SK-N-SH (cell line): ENCODE measurements at regions not wholly inside any gene's neighbourhood (a gene's known extent, or its start where the extent isn't known, plus 50 kb on each side); places are given as distances from the start of the nearest gene placed in this dataset.

Experiments
- CTCF ChIP-seq: fragments of 200-600 bp; sonication (generic); IDR thresholded peaks from 2 replicates; pipeline ENCODE4 v1.6.1; 2017; ENCODE audit warnings: antibody characterized with exemption, mild to moderate bottlenecking, moderate library complexity
- ELF1 ChIP-seq: IDR thresholded peaks from 2 replicates; pipeline ENCODE4 v1.4.0; 2012
- RAD21 ChIP-seq: IDR thresholded peaks from 2 replicates; pipeline ENCODE4 v1.6.1; 2012; ENCODE audit warnings: mild to moderate bottlenecking, low read length

GRCh38 chr16:63289834-63290460 lies 1253.7 kb upstream of the CDH8 start:
- TF ChIP-seq RAD21 (peak; percentile 96), ELF1 (no peak), CTCF (peak; percentile 94)
